ENCODE measurements at regions not wholly inside any gene's neighbourhood (a gene's known extent, or its start where the extent isn't known, plus 50 kb on each side); places are given as distances from the start of the nearest gene placed in this dataset.

DNA sequence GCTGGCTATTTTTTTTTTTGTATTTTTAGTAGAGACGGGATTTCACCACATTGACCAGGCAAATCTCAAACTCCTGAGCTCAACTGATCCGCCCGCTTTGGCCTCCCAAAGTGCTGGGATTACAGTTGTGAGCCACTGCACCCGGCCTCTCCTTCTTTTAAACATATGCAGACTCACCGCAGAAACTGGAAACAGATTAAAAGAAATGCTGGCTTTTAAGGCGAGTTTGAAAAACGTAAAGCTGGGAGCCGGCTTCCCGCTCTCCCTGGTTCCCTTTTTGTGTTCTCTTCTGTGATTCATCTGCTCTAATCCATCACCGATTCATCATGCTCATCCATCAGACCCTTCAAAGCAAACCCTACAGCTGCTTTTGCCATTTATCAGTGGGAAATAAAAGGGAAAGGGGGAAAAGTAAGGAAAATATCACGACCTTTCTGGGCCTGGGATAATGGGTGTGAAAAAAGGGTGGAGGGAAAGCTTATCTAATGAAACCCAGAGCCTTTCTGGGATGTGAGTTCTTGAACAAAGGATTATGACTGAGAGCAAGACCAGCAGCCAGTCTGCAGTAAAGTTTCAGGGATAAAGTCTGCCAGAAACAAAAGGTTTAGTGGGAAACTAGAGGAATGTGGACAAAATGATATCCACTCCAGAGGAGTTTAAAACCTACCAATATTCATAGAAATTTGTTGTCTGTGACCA, 92.3 kb upstream of the LRIG1 start:
- DNase-seq, result no peak

DNA sequence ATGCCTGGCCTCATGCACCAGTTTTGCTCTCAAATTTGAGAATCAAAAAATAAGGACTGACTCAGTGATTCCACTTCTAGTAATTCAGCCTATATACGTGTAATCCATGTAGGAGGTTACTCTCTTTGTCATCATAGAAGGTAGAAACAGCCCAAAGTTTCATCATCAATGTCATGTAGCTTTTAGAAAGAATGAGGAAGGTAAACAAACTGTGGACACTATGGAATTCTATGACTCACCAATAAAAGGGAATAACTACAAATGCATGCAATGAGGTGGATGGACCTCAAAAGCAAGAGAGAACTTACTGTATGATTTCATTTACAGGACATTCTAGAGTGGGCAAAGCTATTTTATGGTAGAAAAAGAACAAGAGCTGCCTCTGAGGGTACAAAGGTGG, 93.2 kb upstream of the LRIG1 start:
- no peak for DNase-seq

DNA sequence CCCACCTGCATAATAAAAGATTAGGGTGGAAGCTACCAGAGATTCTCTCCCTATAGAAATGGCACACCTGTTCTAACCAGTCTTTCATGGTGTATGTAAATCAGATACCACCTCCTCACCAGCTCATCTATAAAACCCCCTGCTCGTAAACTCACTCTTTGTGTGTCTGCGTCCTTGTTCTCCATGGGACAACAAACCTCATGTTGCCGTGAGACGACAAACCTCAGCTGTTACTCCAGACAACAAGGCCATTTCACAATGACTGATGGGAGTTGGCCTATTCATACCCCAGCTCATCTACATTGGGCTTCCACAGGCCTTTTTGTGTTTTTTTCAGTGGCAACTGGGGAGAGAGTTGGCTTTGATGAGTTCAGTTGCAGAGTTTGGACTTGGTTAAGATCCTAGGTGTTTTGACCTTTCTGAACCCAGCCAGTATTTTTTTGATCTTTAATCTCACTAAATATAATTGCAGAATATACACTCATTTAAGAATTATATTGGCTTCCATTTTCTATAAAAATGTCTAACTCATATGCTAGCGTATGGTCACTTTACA, 96.6 kb upstream of the LRIG1 start:
- no peak for DNase-seq

DNA sequence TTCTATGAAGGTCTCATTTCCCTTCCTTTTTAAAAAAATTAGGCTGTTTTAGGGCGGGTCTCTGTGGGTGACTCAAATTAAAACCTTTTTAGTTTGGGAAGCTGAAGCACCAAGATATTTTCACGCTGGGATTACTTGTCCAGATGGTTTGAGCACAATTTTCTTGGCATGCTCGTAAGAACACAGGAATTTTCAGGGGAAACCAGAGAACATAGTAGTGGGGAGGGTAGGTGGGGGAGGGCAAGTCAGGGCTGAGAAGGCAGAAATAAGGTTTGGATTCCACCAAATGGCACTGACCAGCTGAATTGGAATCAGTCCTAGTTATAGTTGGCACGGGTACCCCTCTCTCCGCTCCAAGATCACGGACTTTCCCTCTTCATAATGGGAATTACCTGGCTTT, 97.3 kb upstream of the LRIG1 start:
- no peak for DNase-seq

DNA sequence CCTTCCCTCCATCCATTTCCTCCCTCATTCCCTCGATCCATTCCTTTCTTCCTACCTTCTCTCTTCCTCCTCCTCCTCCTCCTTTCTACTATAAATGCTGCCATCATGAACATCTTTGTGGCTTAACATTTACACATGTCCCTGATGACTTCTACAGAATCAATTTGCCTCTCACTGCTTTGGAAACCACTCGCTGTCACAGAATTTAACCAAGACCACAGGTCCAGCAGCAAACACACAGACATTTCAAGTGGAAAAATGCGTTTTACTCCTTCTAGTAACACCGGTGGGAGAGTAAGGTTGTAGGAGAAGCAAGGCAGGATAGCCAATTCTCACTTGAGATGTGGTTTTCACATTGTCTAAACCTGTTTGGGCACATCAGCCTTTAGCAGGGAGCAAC, 101.4 kb upstream of the LRIG1 start:
- DNase-seq, result no peak

DNA sequence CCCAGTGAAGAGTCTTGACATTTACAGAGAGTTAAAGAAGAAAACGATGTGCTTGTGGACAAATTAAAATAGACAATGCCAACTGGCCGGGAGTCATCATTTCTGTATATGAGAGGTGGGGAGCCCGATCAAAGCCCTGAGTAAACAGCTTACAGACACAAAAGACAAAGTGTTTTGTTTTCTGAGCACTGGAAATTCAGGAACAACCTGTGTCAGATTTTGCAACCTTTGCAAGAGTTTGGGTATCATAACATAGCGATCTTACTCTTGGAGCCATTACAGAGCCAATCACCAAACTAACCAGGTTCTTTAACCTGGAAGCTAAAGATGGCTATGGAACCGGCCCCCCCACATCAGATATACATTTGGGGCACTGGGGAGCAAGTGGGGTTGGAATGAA, 101.9 kb upstream of the LRIG1 start:
- DNase-seq, result no peak

DNA sequence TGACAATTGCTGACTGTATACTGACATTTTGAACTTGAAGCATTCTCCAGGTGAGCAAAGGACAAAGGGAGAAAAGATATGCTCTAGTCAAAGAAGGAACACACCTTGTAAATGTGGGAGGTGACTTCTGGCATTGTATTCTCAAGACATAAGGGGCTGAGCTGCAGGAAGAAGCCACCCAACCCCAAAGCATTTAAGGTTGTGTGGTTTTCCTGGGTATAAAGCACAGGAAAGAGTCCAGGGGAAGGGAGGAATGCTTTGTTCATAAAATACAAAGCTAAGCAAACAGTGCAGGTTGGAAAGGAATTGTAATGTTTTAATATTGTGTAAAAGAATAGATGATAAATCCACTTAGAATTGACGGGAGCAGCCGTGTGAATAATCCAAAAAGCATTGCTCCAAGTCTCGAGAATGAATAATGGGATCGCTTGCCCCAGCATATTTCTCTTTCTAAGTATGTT, 102.4 kb upstream of the LRIG1 start:
- no peak for DNase-seq

DNA sequence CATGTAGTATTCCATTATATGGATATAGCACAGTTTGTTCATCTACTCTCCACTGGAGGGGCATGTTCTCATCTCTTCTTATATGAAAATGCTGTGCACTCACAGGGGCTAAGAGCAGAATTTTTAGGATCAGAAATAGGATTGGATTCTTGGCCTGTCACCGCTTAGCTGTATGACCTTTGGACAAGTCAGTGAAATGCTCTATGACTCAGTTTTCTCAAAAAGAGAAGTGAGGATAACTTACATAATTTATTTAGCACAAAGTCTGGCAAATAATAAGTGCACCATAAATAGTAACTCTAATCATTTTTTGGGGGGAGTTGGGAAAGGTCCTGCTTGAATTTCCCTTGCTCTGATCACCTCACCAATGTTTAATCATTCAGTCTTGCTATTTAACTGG, 103.7 kb upstream of the LRIG1 start:
- DNase-seq, result no peak

DNA sequence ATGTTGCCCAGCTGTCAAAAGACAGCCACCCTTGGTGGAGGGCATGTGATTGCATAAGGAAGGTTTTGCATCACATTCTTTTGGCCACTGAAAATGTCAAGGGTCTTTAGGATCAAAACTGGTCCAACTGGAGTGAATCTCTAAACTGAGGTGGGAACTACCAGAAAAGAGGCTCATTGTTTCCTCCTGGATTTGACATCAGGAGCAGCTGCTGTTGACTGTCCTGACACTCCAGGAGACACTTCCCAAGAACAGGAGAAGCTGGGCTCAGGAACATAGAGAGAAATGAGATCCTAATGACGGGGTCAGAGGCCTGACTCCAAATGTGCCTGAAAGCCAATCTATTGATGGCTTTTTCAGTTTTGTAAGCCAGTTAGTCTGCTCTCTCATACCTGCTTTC, 105.3 kb upstream of the LRIG1 start:
- DNase-seq, result no peak

DNA sequence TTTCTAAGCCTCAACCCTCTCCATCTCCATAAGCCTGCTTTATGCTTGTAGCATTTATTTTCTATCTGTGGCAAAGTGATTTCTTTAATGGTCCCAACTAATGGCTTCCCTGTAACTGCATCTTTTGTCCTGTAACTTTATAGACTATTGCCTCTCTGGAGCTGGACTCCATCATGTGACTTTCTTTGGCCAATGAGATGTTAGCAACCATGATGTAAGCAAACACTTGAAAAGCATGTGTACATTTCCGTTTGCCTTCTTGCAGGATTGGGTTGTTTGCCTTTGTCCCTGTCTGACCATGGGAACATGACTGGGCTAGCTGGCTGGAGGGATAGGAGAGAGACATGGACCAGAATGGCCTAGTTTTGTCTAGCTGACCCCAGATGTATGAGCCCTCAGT, 106.0 kb upstream of the LRIG1 start:
- no peak for DNase-seq

DNA sequence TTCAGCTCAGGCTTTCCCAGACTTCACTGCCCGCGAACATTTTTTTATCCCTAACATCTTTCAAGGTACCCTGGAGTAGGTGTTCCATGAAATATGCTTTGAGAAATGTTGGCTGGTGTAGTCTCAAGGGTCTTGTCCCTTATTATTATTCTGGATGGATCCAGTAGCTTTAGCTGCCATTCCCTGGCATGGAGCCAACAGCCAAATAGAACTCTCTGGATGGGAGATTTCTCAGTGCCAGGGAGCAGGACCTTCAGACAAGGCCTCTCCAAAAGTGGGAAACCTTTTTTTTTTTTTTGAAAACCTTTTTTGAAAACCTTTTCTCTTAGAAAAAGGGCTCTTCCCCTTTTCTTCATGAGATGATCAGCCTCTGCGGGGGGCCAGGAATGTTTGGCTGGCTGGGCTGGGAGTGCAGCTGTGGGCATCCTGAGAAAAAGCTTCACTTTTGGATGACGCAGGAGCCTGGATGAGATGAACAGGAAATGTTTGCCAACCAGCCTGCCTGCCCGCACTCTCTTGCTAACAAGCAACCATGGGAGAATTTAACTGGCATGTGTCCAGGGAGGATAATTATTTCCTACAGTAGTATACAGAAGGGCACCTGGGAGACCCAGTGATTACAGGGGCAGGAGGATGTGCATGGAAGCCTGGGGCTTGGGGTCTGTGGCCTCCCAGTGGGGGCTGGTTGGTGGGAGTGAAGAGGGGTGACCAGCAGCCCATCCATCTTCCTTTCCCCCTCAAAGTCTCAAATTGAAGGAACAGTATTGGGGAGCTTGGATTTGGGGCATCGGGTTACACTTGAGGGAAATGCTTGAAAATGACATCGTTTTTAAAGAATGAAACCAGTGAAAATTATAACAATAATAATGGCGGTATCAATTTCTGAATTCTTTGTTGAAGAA, 109.1 kb upstream of the LRIG1 start:
- peak; percentile 77 for DNase-seq

DNA sequence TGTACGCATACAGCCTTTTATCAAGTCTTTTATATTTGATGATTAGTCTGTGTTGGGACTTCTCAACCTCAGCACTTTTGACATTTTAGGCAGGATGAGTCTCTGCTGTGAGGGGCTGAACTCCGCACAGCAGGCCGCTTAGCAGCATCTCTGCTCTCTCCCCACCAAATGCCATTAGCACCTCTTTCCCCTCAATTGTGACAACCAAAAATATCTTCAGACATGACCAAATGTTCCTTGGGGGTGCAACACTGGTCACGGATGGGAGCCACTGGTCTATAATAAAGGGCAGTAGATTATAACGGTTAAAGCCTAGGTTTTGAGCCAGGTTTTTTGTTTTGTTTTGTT, 109.7 kb upstream of the LRIG1 start:
- no peak for DNase-seq

DNA sequence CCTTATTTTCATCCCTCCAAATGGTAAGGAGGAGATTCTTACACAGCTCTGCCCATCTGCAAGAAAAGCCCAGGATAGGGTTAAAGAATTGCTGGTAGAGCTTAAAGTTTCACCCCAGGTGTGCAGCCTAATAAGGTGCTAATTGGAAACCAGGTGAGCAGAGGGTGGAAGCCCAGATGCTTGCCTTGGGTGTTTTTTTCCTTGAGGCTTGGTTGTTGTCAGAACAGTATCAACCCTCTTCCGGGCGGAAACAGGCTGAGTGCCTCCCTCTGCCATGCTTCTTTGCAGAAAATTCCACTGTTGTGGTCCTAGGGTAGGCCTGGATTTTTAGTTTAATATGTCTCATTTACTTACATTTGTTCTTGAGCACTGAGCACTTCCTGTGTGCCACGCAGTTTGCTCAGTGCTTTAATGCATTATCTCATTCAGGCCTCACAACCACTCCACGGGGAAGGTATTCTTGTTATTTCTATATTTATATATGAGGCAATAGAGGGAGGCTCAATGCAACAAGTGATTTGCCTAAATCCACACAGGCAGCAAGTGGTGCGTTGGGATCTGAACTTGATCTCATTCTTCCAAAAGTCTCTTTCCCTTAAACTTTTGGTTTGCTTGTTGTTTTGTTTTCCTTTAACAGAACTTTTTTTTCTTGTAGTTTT, 115.0 kb upstream of the LRIG1 start:
- DNase-seq, result no peak

DNA sequence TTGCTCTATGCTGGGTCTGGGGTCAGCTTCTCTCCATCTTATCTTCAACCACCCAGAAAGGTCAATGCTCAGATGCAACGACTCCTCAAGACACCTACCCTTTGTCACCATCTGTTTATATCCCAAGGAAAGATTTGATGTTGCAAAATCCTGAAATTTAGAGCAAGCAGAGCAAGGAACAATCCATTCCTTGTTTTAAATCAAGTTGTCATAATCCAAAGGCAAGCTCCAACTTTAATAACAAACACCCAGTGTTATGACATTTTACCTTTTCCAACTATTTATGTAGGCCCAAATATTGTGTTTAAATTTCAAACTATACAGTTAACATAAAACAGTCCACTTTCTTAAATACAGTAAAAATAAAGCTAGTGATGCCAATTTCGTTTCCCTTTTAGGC, 116.5 kb upstream of the LRIG1 start:
- DNase-seq, result no peak

DNA sequence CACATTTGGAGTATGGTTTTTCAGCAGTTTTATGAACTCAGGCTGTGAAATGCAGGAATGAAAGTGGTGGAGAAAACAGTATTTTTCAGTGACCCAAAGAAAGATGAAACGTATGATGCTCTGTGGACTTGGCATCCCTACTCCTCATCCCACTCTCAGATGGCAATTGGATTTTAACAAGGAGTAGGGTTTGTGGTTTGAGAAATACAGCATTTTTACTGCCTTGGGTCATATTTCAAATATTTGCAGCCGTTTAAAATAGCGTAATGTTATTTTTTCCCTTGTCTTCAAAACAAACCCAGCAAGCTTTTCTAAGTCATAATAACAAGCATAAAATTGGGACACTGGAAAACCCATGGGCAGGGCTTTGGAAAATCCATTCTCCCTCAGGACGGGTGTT, 117.2 kb upstream of the LRIG1 start:
- no peak for DNase-seq

DNA sequence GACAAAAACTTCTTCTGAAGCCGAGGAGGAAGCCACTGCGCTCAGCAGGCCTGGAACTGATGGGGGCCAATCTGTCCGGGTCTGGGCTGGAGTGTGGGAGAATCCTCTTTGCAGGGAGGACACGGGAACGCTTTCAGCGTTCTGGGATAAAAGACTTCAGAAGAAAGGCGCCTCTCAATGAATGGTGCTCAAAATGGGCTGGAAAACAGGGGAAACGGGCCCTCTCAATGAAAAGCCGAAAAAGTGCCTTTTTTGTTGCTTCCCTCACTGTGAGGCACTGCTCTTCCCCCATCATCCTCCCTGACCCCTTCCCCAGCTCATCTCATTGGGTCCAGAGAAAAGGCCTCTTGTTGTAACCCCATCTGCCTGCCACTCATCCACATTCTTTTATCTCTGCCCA, 119.5 kb upstream of the LRIG1 start:
- DNase-seq, result no peak

DNA sequence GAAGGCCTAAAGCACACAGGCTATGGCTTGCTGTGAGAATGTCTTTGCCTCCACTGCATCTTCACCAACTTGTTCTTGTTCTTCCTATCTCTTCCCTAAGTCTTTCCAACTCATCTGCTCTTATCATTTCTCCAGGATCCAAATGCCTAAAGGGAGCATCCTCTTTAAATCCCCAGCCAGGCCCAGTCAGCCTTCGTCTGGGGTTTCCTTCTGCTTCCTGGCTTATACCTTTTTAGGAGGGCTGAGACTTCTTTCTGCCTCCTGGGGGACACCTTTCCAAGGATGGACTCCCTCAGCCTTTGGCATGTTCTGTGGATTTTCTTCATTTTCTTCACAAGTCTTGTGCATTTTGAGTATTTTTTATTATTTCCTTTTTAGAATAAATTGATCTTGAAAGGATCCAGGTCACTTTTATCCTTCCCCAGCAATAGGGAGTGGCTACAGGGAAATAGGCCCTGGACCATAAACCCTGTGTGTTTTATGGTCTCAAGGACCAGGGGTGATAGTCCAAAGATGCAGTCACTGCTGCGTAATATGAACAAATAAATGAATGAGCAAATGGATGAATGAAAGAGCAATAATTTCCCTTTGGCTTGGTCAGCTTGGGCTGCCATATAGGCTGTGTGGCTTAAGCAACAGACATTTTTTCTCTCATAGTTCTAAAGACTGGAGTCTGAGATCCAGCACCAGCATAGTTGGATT, 122.1 kb upstream of the LRIG1 start:
- DNase-seq, result no peak

DNA sequence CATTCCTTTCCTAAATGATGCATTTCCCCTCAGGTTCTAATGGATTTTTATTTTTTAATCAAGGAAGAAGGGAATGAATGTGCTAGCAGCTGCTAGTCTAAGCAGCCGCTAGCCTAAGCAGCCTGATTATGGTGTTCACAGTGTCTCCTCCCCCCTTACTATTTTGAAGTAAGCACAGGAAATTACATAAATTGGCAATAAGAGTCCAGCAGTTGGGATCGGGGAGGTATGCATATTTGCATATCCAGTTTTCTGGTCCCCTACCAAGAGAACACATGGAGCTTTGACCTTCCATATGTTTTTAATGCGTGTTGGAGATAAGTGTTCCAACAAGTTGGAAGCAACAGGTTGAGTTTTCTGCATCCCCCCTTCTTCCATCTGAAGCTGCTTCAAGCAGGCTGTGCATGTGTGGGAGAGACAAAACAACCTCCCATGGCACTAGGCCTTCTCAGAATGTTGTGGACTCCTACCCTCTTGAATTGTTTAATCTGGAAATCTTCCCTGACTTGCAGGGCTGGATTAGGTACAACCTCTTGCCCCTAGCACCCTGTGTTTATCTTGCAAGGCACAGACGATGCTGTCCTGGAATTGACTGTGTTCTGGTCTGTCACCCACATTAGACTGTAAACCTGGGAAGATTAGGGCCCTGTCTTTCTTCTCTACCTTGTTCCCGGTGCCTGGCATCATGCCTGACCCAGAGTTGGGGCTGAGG, 124.8 kb upstream of the LRIG1 start:
- DNase-seq, result no peak

DNA sequence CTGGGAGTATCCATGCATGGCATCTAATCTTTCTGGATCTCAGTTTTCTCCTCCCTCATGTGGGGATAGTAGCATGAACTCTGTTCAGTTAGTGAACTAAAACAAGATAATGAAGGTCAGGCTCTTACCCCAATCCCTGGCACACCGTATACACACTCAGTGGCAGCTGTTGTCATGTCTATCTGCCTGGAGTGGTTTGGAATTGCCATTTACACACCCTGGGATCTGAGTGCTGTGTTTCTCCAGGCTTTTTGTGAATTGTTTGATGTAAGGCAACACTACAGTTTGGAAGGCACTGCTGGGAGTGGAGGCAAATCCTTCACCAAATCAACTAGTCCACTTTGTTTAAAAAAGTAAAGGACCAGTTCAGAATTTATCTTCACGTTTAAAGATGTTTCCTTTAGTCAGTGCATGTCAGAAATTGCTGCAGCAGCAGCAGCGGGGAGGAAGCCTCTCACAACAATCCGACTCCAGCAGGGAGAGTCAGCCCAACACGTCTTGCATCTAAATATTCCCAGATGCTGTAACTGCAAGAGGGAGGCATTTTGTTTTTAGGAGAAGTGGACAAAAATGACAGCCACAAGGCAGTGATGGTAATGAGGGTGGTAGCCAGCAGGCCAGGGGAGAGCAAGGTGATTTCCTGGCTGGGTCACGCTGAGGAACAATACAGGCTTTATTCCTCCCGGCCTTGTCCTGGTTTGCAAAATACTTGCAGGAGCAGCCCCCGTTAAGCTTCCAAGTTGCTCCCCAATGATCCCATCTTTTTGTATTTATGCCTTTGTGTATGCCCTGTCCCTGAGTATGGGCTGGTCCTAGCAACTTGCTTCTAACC, 128.5 kb upstream of the LRIG1 start:
- no peak for DNase-seq

DNA sequence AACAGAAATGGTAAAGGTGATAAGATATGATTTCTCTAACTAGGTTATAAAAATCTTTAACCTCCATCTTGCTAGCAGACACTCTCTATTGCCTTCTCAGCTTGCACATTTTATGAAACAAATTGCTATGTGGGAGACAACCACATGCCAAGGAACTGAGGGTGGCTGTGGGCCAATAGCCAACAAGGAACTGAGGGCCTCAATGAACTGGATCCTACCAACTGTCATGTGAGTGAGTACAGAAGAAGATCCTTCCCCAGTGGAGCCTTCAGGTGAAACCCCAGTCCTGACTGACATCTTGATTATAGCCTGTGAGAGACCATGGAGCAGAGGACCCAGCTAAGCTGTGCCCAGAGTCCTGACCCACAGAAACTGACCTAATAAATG, 129.2 kb upstream of the LRIG1 start:
- no peak for DNase-seq
